Peyer's patch (tissue), 4 donors: ENCODE measurements at regions not wholly inside any gene's neighbourhood (a gene's known extent, or its start where the extent isn't known, plus 50 kb on each side); places are given as distances from the start of the nearest gene placed in this dataset.

Experiments used
- POLR2A ChIP-seq, 2 donors: fragments of 450-650 bp; IDR thresholded peaks; one replicate each; pipeline ENCODE4 v1.5.1; 2017; ENCODE audit warnings: antibody characterized with exemption in 2 of 2, mild to moderate bottlenecking in 2 of 2, moderate library complexity in 2 of 2
- TF ChIP-seq, protein P1 (sequence below), 6 experiments: fragments of 450-650 bp in 4 of 6; fragments of 200-600 bp in 2 of 6; sonication (generic) in 1 of 6; IDR thresholded peaks; one replicate each; pipeline ENCODE4 v1.5.1; 2017 to 2019; ENCODE audit warnings: antibody characterized with exemption in 6 of 6, mild to moderate bottlenecking in 3 of 6, moderate library complexity in 1 of 6

DNA sequence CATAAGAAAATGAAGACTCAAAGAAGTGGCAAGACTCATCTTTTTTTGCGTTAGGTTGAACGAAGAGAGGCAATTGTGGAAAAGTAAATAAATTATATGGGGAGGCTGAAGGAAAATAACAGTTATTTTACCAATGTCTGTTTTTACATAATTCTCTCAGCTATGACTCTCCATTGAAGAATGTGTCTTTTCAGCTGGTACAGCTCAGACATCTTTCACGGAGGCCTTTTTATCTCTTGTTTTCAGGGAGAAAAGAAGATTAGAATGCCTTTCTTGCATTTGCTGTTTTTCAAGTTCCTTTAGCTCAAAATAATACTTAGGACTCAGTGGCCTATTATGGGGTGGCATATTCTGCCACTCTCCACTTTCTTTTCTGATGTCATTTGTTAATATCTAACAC is 153.0 kb downstream of the ADAM29 start:
- TF ChIP-seq, protein P1, sequence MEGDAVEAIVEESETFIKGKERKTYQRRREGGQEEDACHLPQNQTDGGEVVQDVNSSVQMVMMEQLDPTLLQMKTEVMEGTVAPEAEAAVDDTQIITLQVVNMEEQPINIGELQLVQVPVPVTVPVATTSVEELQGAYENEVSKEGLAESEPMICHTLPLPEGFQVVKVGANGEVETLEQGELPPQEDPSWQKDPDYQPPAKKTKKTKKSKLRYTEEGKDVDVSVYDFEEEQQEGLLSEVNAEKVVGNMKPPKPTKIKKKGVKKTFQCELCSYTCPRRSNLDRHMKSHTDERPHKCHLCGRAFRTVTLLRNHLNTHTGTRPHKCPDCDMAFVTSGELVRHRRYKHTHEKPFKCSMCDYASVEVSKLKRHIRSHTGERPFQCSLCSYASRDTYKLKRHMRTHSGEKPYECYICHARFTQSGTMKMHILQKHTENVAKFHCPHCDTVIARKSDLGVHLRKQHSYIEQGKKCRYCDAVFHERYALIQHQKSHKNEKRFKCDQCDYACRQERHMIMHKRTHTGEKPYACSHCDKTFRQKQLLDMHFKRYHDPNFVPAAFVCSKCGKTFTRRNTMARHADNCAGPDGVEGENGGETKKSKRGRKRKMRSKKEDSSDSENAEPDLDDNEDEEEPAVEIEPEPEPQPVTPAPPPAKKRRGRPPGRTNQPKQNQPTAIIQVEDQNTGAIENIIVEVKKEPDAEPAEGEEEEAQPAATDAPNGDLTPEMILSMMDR (IDR thresholded peaks at IDR 0.05) = no peak
- no peak for TF ChIP-seq POLR2A (IDR thresholded peaks at IDR 0.05)
